NCI-H446 (cell line): ENCODE measurements at regions not wholly inside any gene's neighbourhood (a gene's known extent, or its start where the extent isn't known, plus 50 kb on each side); places are given as distances from the start of the nearest gene placed in this dataset.
"Not testable (repeated sequence)": the region's sequence is repeated elsewhere in the genome, so short reads cannot be mapped to it uniquely, and the experiment has no call there.

Source experiments
- DNase-seq, 2 experiments: peaks; one replicate each; lab custom pipeline; 2025; lab: John Stamatoyannopoulos, UW

DNA sequence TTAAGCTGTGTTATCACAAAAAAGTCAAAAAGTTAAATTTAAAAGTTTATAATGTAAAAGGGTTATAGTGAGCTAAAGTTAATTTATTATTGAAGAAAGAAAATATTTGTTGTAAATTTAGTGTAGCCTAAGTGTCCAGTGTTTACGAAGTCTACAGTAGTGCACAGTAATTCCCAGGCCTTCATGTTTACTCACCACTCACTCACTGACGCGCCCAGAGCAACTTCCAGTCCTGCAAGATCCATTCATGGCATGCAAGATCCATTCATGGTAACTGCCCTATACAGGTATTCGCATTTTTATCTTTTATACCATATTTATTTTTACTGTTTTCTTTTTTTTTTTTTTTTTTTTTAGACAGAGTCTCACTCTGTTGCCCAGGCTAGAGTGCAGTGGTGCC, 69.5 kb downstream of the TPRA1 start:
- no peak for DNase-seq

- DNase-seq, result no peak
Observed at GRCh38 chr3:127518456-127519081, 72.0 kb downstream of the TPRA1 start.

- no peak for DNase-seq
Observed at GRCh38 chr3:127512256-127512655, 78.3 kb downstream of the TPRA1 start.

- no peak for DNase-seq
Observed at GRCh38 chr3:127501177-127501576, 89.4 kb downstream of the TPRA1 start.

DNA sequence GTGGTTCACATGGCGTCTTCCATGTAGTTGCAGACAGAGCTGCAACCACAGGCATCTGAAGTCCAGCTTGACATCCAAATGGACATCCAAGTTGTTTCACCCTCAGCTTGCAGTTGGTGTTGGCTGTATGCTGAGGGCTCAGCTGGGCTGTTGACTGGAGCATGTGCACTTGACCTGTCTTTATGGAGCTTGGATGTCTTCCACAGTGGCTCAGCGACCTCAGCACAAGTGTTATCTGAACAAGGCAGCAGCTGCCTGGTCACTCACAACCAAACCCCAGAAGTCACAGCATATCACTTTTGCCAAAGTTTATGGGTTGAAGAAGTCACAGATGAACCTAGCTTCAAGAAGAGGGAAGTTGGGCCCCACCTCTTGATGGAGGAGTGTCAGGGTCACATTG, 92.9 kb downstream of the TPRA1 start:
- no peak for DNase-seq

GRCh38 chr3:127497166-127497565, 93.4 kb downstream of the TPRA1 start:
- DNase-seq, result no peak

- DNase-seq, result no peak
Observed at GRCh38 chr3:127495821-127496655, 94.5 kb downstream of the TPRA1 start.

DNA sequence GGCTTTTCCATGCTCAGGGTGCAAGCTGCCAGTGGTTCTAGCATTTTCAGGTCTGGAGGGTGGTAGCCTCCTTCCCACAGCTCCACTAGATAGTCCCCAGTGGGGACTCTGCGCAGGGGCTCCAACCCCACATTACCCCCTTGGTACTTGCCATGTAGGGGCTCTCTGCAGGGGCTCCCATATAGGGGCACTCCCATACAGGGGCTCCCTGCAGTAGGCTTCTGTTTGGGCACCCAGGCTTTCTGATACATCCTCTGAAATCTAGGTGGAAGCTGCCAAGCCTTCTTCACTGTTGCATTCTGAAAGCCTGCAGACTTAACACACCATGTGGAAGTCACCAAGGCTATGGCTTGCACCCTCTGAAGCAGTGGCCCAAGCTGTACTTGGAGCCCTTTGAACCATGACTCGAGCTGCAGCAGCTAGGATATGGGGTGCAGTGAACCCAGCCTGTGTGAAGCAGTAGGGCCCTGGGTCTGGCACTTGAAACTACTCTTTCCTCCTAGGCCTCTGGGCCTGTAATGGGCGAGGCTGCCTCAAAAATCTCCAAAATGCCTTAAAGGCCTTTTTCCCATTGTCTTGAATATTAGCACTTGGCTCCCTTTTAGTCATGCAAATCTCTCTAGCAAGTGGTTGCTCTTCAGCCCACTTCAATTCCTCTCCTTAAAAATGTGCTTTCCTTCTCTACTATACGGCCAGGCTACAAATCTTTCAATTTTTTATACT, 96.4 kb downstream of the TPRA1 start:
- DNase-seq, result no peak

DNA sequence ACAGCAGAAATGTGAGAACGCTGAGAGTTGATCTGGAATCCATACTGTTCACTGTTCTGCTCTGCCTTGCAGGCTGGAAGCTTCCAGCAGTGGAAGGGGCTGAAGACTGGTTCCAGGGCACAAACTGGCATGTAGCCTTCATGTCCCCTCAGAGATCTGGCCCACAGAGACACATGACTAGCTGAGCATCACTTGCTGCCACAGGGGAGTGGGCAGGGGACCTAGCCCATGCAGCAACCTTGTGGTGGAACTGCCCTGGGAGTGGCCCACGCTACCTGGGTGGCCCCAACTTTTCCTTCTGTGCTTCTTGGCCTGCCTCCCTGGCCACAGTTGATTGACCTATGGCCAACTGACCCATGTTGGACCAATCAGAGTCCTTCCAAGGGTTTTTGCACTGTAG, 98.1 kb downstream of the TPRA1 start:
- DNase-seq, result no peak

DNA sequence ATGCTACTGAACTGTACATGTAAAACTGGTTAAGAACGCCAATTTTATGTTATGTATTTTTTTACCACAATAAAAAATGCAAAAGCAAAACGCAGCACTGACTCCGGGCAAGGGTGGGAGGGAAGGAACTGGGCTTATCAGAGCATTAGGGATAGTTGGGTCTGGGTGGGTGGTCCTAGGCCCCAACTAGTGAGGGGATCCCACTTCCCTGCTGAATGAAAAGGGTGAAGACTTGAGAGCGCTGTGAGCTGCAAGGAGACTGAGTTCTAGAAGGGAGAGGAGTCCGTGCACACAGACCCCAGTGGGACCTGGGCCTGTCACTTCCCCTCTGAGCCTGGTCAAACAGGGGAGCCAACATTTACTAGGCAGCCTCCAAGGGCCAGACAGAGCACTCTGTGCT, 98.6 kb downstream of the TPRA1 start:
- no peak for DNase-seq

GRCh38 chr3:127491323-127491722, 99.2 kb downstream of the TPRA1 start:
- DNase-seq, result no peak

- not testable (repeated sequence) for DNase-seq
Observed at GRCh38 chr3:127491024-127491305, 99.6 kb downstream of the TPRA1 start.

DNA sequence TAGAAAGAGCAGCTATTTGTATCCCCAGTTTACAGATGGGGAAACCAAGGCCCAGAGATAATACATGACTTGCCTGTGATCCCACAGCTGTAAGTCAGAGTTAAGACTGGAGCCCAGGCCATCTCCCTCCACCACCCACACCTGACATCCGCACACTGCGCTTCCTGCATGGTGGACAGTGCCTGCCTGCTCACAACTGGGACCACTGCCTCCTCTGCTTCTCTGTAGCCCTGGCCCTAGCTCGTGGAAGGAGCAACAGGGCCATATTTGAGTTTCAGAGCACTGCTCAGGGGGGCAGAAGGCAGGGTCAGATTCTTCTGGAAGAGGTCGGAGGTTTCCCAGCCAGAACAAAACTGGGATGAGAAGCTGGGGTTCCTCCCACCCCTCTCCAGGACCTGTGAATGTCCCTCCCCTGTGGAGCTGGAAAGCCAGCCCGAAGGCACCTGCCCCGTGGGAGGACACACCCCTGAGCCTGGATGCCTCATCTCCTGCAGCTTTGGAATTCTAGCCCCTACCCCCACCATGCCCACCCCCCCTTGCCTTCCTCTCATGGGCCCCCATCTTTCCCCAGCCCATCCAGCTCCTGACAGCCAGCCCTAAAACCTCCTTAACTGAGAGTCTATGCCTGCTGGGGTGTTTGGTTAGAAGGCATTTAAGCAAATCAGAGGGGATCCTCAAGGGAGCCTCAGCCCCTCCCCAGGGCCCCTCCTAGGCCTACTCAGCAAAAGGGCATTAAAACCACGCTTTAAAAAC, 100.1 kb downstream of the TPRA1 start:
- DNase-seq, result no peak

GRCh38 chr3:127489357-127489756, 101.2 kb downstream of the TPRA1 start:
- no peak for DNase-seq

DNA sequence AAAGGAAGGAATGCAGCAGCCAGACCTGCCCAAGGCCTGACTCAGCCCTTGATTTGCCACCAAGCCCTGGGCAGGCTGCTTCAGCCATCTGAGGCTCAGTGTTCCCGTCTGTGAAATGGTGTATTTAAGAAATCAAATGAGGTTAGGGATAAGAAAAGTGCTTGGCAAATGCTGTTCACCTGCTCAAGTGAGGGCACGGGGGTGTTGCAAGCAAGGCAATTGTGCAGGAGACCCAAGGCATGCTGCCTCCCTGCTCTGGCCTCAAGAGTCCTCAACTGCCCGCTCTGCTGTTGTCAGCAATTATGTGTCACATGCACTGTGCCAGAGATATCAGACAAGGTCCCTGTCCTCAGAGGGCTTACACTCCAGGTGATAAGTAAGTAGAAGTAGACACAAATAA, 101.8 kb downstream of the TPRA1 start:
- no peak for DNase-seq

DNA sequence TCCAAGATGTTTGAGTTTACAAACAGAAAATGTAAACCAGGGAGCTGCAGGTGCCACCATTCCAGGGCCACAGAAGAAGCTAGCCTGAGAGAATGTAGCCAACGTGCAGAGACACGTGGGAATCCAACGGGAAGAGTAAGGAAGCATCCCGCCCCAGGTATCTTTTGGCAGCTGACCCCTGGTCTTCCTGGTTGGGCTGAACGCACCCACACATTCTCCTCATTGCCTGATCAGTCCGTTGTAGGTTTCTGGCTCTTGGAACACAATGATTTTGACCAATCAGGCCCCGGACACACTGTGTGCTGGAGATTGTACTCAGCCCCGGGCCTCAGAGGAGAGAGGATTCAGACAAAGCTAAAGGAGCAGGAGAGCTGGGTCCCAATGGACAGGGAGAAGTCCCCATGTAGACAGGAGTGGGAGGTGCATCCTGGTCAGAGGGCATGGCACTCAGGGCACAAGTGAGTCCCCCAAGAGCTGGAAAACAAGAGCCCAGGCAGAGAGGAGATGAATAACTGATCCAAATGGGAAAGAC, 102.3 kb downstream of the TPRA1 start:
- DNase-seq, result no peak

GRCh38 chr3:127487196-127487595, 103.3 kb downstream of the TPRA1 start:
- no peak for DNase-seq

DNA sequence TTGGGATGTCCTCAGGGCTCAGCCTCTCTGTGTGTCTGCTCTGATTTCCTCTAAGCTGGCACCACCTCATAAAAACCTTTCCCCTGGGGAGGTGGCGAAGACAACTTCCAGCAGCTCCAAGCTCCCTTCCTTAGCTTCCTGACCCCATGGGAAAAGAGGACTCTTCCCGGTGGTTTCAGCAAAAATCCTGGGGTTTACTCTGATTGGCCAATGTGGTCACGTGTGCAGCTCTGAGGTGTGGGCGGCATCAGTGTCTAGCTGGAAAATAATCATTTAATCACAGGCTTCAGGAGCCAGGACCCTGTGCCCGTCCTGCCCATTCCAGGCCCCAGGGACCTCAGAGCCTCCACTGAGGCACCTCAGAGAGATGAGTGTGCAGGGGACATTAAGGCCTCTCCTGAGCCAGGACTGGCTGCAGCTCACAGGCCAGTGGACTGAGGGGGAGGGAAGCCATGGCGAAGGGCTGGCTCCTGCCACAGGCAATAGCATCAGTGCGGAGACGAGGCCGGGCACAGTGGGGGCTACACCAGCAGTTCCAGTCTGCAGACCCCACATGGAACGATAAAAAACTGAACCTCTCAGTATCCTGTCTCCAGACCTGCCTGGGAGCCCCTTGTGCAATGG, 104.1 kb downstream of the TPRA1 start:
- DNase-seq, result no peak

DNA sequence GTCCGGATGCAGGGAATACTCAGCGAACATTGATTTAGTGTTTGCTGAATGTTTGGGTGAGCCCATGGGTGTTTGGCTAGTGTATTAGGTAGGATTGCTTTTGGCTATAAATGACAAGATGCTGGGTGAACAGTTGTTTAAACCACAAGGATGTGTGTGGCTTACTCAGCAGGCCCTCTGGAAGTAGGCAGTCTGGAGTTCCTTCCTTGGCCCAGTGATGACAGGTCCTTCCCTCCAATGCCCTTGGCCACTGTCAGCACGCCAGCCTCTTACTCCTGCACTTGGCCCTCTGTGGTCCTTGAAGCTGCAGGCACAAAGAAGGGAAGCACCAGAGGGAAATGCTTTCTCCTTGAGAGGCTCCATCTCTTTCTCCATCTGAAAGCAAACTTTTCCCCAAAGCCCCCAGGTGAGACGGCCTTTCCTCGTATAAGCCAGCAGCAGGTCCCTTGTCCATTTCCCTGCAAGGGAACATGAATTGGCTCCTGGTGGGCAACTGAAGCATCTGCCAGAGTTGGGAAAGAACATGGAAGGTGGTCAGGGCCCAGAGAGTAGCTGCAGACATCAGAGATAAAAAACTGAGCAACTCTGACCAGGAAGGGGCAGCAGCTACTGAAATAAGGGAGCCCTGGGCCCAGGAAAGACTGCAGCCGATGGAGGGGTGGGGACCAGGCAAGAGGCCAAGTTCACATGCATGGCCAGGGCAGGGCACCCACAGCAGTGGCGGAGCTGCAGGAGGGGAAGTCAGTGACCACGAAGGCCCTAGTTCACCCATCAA, 105.0 kb downstream of the TPRA1 start:
- no peak for DNase-seq

DNA sequence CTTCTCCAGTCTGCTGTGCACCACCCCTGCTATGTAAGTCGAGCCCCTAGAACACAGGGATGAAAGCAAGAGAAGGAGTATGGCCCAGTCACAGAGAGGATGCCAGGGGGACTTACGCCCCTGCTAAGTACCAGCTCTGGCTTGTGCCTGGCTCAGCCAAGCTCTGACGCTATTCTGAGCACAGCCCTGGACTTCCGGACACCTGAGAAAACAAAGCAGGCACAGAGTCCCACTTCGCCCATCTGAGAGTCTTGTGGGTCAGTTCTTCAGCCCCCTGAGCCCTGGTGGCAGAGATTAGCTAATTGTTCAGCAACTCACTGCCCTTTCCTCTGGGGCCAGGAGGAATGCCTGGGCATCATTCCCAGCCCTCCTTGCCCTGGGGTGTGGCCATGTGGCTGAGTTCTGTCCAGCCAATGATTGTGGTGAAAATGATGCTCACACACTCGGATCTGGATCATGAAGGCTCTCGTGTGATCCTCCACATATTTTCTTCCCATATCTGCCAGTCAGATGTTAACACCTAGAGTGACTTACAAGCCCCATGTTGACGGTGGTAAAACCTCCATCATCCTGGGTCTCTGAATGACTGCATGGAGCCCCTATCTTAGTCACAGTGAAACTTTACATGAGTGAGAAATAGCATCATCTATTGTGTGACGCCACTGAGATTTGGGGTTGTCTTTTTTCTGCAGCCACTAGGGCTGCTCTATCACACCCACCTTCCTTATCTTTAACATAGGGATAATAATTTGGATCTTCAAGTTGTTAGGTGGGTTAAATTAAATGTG, 105.7 kb downstream of the TPRA1 start:
- no peak for DNase-seq
